IMR-90 (cell line): ENCODE measurements at regions not wholly inside any gene's neighbourhood (a gene's known extent, or its start where the extent isn't known, plus 50 kb on each side); places are given as distances from the start of the nearest gene placed in this dataset.

Experiments used
- ATAC-seq: fragments of 200-7000 bp; cut with Tn5 transposase; 2 replicates; pipeline ENCODE4 v1.9.1; 2020; ENCODE audit warnings: low read depth, mild to moderate bottlenecking, moderate library complexity
- BruUV-seq: library from RNA; stranded (reverse); fragments of 400-500 nt; replicated peaks from 2 replicates; lab custom pipeline; 2021; lab: Mats Ljungman, UMichigan
- CTCF ChIA-PET: fragments of 300-600 bp; formaldehyde crosslinking; extraction: SDS; loops from one replicate; lab custom pipeline; 2021; ENCODE audit warnings: antibody characterized with exemption; lab: Yijun Ruan, JAX
- POLR2A ChIA-PET: fragments of 300-600 bp; sonication (Branson Sonifier 250); formaldehyde crosslinking; loops from one replicate; lab custom pipeline; 2022; ENCODE audit warnings: antibody characterized with exemption; ENCODE audit not compliant: unreplicated experiment; lab: Charles Lee
- DNase-seq: peaks from one replicate; pipeline ENCODE4 v3.0.0; 2013
- H2AFZ ChIP-seq: replicated peaks from 2 replicates; pipeline ENCODE3; 2013; ENCODE audit warnings: low read length, mild to moderate bottlenecking; ENCODE audit not compliant: poor library complexity
- H2AK5ac ChIP-seq: 2 replicates; pipeline ENCODE4 v1.6.1; 2013; ENCODE audit warnings: low read depth, low read length, inconsistent platforms
- H2AK9ac ChIP-seq: replicated peaks from 2 replicates; pipeline ENCODE3; 2013; ENCODE audit warnings: mild to moderate bottlenecking, low read depth, low read length, moderate library complexity; ENCODE audit not compliant: poor library complexity
- H2BK120ac ChIP-seq: 2 replicates; pipeline ENCODE4 v1.6.1; 2013; ENCODE audit warnings: low read depth, low read length, inconsistent platforms
- H2BK15ac ChIP-seq: 3 replicates; pipeline ENCODE4 v1.6.1; 2013; ENCODE audit warnings: low read depth, low read length, inconsistent platforms
- H2BK20ac ChIP-seq: 2 replicates; pipeline ENCODE4 v1.6.1; 2013; ENCODE audit warnings: low read depth, mild to moderate bottlenecking, inconsistent platforms, low read length, moderate library complexity
- H2BK5ac ChIP-seq: 2 replicates; pipeline ENCODE4 v1.6.1; 2013; ENCODE audit warnings: mild to moderate bottlenecking, low read depth, low read length, inconsistent platforms; ENCODE audit not compliant: poor library complexity, severe bottlenecking
- H3K14ac ChIP-seq: replicated peaks from 2 replicates; pipeline ENCODE4 v1.6.1; 2013; ENCODE audit warnings: low read depth, low read length, inconsistent platforms
- H3K18ac ChIP-seq: 2 replicates; pipeline ENCODE4 v1.6.1; 2013; ENCODE audit warnings: low read depth, low read length, control low read depth
- H3K23ac ChIP-seq: 2 replicates; pipeline ENCODE4 v1.6.1; 2013; ENCODE audit warnings: low read depth, low read length, inconsistent platforms
- H3K27ac ChIP-seq: 2 replicates; pipeline ENCODE4 v1.5.1; 2013; ENCODE audit warnings: mild to moderate bottlenecking, control low read depth, low read length; ENCODE audit not compliant: insufficient read depth
- H3K27me3 ChIP-seq: 2 replicates; pipeline ENCODE4 v1.6.1; 2013; ENCODE audit warnings: low read length; ENCODE audit not compliant: control insufficient read depth, insufficient read depth
- H3K36me3 ChIP-seq: 2 replicates; pipeline ENCODE4 v1.6.1; 2013; ENCODE audit warnings: low read length, mixed read lengths; ENCODE audit not compliant: control insufficient read depth, insufficient read depth
- H3K4ac ChIP-seq: 2 replicates; pipeline ENCODE4 v1.6.1; 2013; ENCODE audit warnings: low read depth, low read length, inconsistent platforms
- H3K4me1 ChIP-seq: 2 replicates; pipeline ENCODE4 v1.6.1; 2013; ENCODE audit warnings: low read length, mixed read lengths; ENCODE audit not compliant: control insufficient read depth, insufficient read depth
- H3K4me2 ChIP-seq: 2 replicates; pipeline ENCODE4 v1.6.1; 2013; ENCODE audit warnings: low read depth, mild to moderate bottlenecking, control low read depth, low read length, moderate library complexity
- H3K4me3 ChIP-seq: 2 replicates; pipeline ENCODE4 v1.5.1; 2013; ENCODE audit warnings: low read depth, mild to moderate bottlenecking, control low read depth, low read length, moderate library complexity; ENCODE audit not compliant: insufficient read depth
- H3K56ac ChIP-seq: 2 replicates; pipeline ENCODE4 v1.6.1; 2013; ENCODE audit warnings: low read length, inconsistent platforms; ENCODE audit not compliant: insufficient read depth; ENCODE audit errors: extremely low read depth
- H3K79me1 ChIP-seq, 2 experiments: 2 replicates each; pipeline ENCODE4 v1.6.1; 2013; ENCODE audit warnings: low read length in 2 of 2, inconsistent platforms in 1 of 2, low read depth in 1 of 2
- H3K9ac ChIP-seq: 2 replicates; pipeline ENCODE4 v1.6.1; 2013; ENCODE audit warnings: low read depth, low read length, control low read depth
- H3K9me1 ChIP-seq: 2 replicates; pipeline ENCODE4 v1.6.1; 2013; ENCODE audit warnings: low read length, inconsistent platforms; ENCODE audit not compliant: insufficient read depth
- H3K9me3 ChIP-seq: 2 replicates; pipeline ENCODE4 v1.6.1; 2013; ENCODE audit warnings: low read length; ENCODE audit not compliant: control insufficient read depth, insufficient read depth
- H4K20me1 ChIP-seq: 2 replicates; pipeline ENCODE4 v1.6.1; 2013; ENCODE audit warnings: low read length, inconsistent platforms; ENCODE audit not compliant: insufficient read depth
- H4K5ac ChIP-seq: 2 replicates; pipeline ENCODE4 v1.6.1; 2013; ENCODE audit warnings: mild to moderate bottlenecking, low read depth, low read length, control low read depth
- H4K8ac ChIP-seq, 2 experiments: 2 replicates each; pipeline ENCODE4 v1.6.1; 2013; ENCODE audit warnings: low read depth in 2 of 2, low read length in 2 of 2, control low read depth in 1 of 2, inconsistent platforms in 1 of 2
- H4K91ac ChIP-seq: 2 replicates; pipeline ENCODE4 v1.6.1; 2013; ENCODE audit warnings: low read depth, low read length, inconsistent platforms; ENCODE audit not compliant: insufficient read depth
- BHLHE40 ChIP-seq: fragments of 150-350 bp; IDR thresholded peaks from 2 replicates; pipeline ENCODE4 v1.6.1; 2016; ENCODE audit warnings: mild to moderate bottlenecking, low read depth, low read length
- CEBPB ChIP-seq: IDR thresholded peaks from 2 replicates; pipeline ENCODE4 v1.6.1; 2012; ENCODE audit warnings: low read depth, low read length, improper control_type of control experiment
- CTCF ChIP-seq: conservative IDR thresholded peaks from 2 replicates; pipeline ENCODE4 v1.5.1; 2012; ENCODE audit warnings: mild to moderate bottlenecking, low read depth, low read length, improper control_type of control experiment
- MAFK ChIP-seq: IDR thresholded peaks from 2 replicates; pipeline ENCODE4 v1.6.1; 2012; ENCODE audit warnings: low read depth, low read length, improper control_type of control experiment
- MXI1 ChIP-seq: IDR thresholded peaks from 2 replicates; pipeline ENCODE4 v1.6.1; 2012; ENCODE audit warnings: low read depth, mild to moderate bottlenecking, low read length, moderate library complexity, borderline replicate concordance
- RCOR1 ChIP-seq: IDR thresholded peaks from 2 replicates; pipeline ENCODE4 v1.6.1; 2012; ENCODE audit warnings: mild to moderate bottlenecking, low read length, improper control_type of control experiment; ENCODE audit not compliant: insufficient replicate concordance
- USF2 ChIP-seq: fragments of 150-350 bp; IDR thresholded peaks from 2 replicates; pipeline ENCODE4 v1.6.1; 2017; ENCODE audit warnings: mild to moderate bottlenecking, antibody characterized with exemption, low read length, low read depth
- WGBS, 2 experiments: methylation state at CpG; one replicate each; pipeline versions ENCODE4 v1.1.5 to v1.1.7; 2013; ENCODE audit warnings: missing lambda C conversion rate in 2 of 2; ENCODE audit not compliant: insufficient read length in 1 of 2; ENCODE audit errors: extremely low coverage in 2 of 2; 5-methylcytosine and 5-hydroxymethylcytosine counted together
- dilution Hi-C: fragments of 300-500 bp; cut with HindIII; formaldehyde crosslinking; loops from one replicate; pipeline ENCODE4 v1.14.3; 2018; ENCODE audit warnings: low sequenced_read_pairs; ENCODE audit not compliant: unreplicated experiment
- in situ Hi-C: fragments of 300-500 bp; cut with MboI; formaldehyde crosslinking; loops from 3 replicates; pipeline ENCODE4 v1.14.3; 2019; ENCODE audit warnings: low sequenced_read_pairs, inconsistent platforms, mixed read lengths
- intact Hi-C: fragments of 100-400 bp; cut with micrococcal nuclease; formaldehyde crosslinking; loops from 2 replicates; pipeline ENCODE4 v1.10.0; 2022

- no peak for TF ChIP-seq BHLHE40
Measured at GRCh38 chr2:37779611-37780386, 108.4 kb upstream of the CDC42EP3 start (continued).

GRCh38 chr2:37780387-37780676, 108.9 kb upstream of the CDC42EP3 start:
- Histone ChIP-seq H4K8ac (peak overlapping the region; percentile 44 to 93; a peak in 3 of 4 replicates), H4K5ac (peak overlapping the region; percentile 93), H2AK9ac (peak overlapping the region; percentile 89), H2AFZ (no peak overlapping the region), H3K4me2 (no peak overlapping the region), H2BK15ac (peak overlapping the region; percentile 57), H3K18ac (peak overlapping the region; percentile 89), H3K4me3 (no peak overlapping the region), H3K27me3 (no peaks in the 10 kb centered on the region), H3K23ac (peak overlapping the region; percentile 83), H3K56ac (peak overlapping the region; percentile 89), H2BK20ac (peak overlapping the region; percentile 99), H3K27ac (peak overlapping the region; percentile 81), H3K9me1 (peaks cover 41% of the 10 kb centered on the region), H3K9me3 (no peaks in the 10 kb centered on the region), H3K14ac (peak overlapping the region; percentile 56), H2AK5ac (peak overlapping the region; percentile 98), H4K91ac (peak overlapping the region; percentile 99), H2BK5ac (peak overlapping the region; percentile 98), H3K4ac (peak overlapping the region; percentile 99), H3K36me3 (no peaks in the 10 kb centered on the region), H3K79me1 (peaks cover 14 to 51% of the 10 kb centered on the region in 2 experiments; a peak in 3 of 4 replicates), H3K4me1 (peaks cover 70% of the 10 kb centered on the region), H4K20me1 (no peaks in the 10 kb centered on the region), H2BK120ac (peak overlapping the region; percentile 100), H3K9ac (peak overlapping the region; percentile 24; the same call in 1 of the 2 replicates)
- dilution Hi-C loops = no loop called here
- CTCF ChIA-PET = no interaction called here
- no CpG with 5 or more reads among the region's 2 CpGs for WGBS, 2 experiments
- intact Hi-C loops = no loop called here
- ATAC-seq = no peak
- POLR2A ChIA-PET = interaction anchor here (0.6 to 1.5 kb wide), 2 partner anchors 16 to 39 kb away, joined by 4 to 7 read pairs; no protein-coding TSS in a partner anchor
- no peak for TF ChIP-seq CTCF
- no peak for TF ChIP-seq MXI1
- peak; percentile 28 for TF ChIP-seq RCOR1
- TF ChIP-seq MAFK = no peak
- no peak for TF ChIP-seq USF2
- no peak for TF ChIP-seq CEBPB
- BruUV-seq = no TSS peak
- DNase-seq = peak; percentile 68
- in situ Hi-C loops = no loop called here
